IMR-90 (cell line): ENCODE measurements at regions not wholly inside any gene's neighbourhood (a gene's known extent, or its start where the extent isn't known, plus 50 kb on each side); places are given as distances from the start of the nearest gene placed in this dataset.

Experiments used
- ATAC-seq: fragments of 200-7000 bp; cut with Tn5 transposase; 2 replicates; pipeline ENCODE4 v1.9.1; 2020; ENCODE audit warnings: low read depth, mild to moderate bottlenecking, moderate library complexity
- BruUV-seq: library from RNA; stranded (reverse); fragments of 400-500 nt; replicated peaks from 2 replicates; lab custom pipeline; 2021; lab: Mats Ljungman, UMichigan
- CTCF ChIA-PET: fragments of 300-600 bp; formaldehyde crosslinking; extraction: SDS; loops from one replicate; lab custom pipeline; 2021; ENCODE audit warnings: antibody characterized with exemption; lab: Yijun Ruan, JAX
- POLR2A ChIA-PET: fragments of 300-600 bp; sonication (Branson Sonifier 250); formaldehyde crosslinking; loops from one replicate; lab custom pipeline; 2022; ENCODE audit warnings: antibody characterized with exemption; ENCODE audit not compliant: unreplicated experiment; lab: Charles Lee
- DNase-seq: peaks from one replicate; pipeline ENCODE4 v3.0.0; 2013
- H2AFZ ChIP-seq: replicated peaks from 2 replicates; pipeline ENCODE3; 2013; ENCODE audit warnings: low read length, mild to moderate bottlenecking; ENCODE audit not compliant: poor library complexity
- H2AK5ac ChIP-seq: 2 replicates; pipeline ENCODE4 v1.6.1; 2013; ENCODE audit warnings: low read depth, low read length, inconsistent platforms
- H2AK9ac ChIP-seq: replicated peaks from 2 replicates; pipeline ENCODE3; 2013; ENCODE audit warnings: mild to moderate bottlenecking, low read depth, low read length, moderate library complexity; ENCODE audit not compliant: poor library complexity
- H2BK120ac ChIP-seq: 2 replicates; pipeline ENCODE4 v1.6.1; 2013; ENCODE audit warnings: low read depth, low read length, inconsistent platforms
- H2BK15ac ChIP-seq: 3 replicates; pipeline ENCODE4 v1.6.1; 2013; ENCODE audit warnings: low read depth, low read length, inconsistent platforms
- H2BK20ac ChIP-seq: 2 replicates; pipeline ENCODE4 v1.6.1; 2013; ENCODE audit warnings: low read depth, mild to moderate bottlenecking, inconsistent platforms, low read length, moderate library complexity
- H2BK5ac ChIP-seq: 2 replicates; pipeline ENCODE4 v1.6.1; 2013; ENCODE audit warnings: mild to moderate bottlenecking, low read depth, low read length, inconsistent platforms; ENCODE audit not compliant: poor library complexity, severe bottlenecking
- H3K14ac ChIP-seq: replicated peaks from 2 replicates; pipeline ENCODE4 v1.6.1; 2013; ENCODE audit warnings: low read depth, low read length, inconsistent platforms
- H3K18ac ChIP-seq: 2 replicates; pipeline ENCODE4 v1.6.1; 2013; ENCODE audit warnings: low read depth, low read length, control low read depth
- H3K23ac ChIP-seq: 2 replicates; pipeline ENCODE4 v1.6.1; 2013; ENCODE audit warnings: low read depth, low read length, inconsistent platforms
- H3K27ac ChIP-seq: 2 replicates; pipeline ENCODE4 v1.5.1; 2013; ENCODE audit warnings: mild to moderate bottlenecking, control low read depth, low read length; ENCODE audit not compliant: insufficient read depth
- H3K27me3 ChIP-seq: 2 replicates; pipeline ENCODE4 v1.6.1; 2013; ENCODE audit warnings: low read length; ENCODE audit not compliant: control insufficient read depth, insufficient read depth
- H3K36me3 ChIP-seq: 2 replicates; pipeline ENCODE4 v1.6.1; 2013; ENCODE audit warnings: low read length, mixed read lengths; ENCODE audit not compliant: control insufficient read depth, insufficient read depth
- H3K4ac ChIP-seq: 2 replicates; pipeline ENCODE4 v1.6.1; 2013; ENCODE audit warnings: low read depth, low read length, inconsistent platforms
- H3K4me1 ChIP-seq: 2 replicates; pipeline ENCODE4 v1.6.1; 2013; ENCODE audit warnings: low read length, mixed read lengths; ENCODE audit not compliant: control insufficient read depth, insufficient read depth
- H3K4me2 ChIP-seq: 2 replicates; pipeline ENCODE4 v1.6.1; 2013; ENCODE audit warnings: low read depth, mild to moderate bottlenecking, control low read depth, low read length, moderate library complexity
- H3K4me3 ChIP-seq: 2 replicates; pipeline ENCODE4 v1.5.1; 2013; ENCODE audit warnings: low read depth, mild to moderate bottlenecking, control low read depth, low read length, moderate library complexity; ENCODE audit not compliant: insufficient read depth
- H3K56ac ChIP-seq: 2 replicates; pipeline ENCODE4 v1.6.1; 2013; ENCODE audit warnings: low read length, inconsistent platforms; ENCODE audit not compliant: insufficient read depth; ENCODE audit errors: extremely low read depth
- H3K79me1 ChIP-seq, 2 experiments: 2 replicates each; pipeline ENCODE4 v1.6.1; 2013; ENCODE audit warnings: low read length in 2 of 2, inconsistent platforms in 1 of 2, low read depth in 1 of 2
- H3K9ac ChIP-seq: 2 replicates; pipeline ENCODE4 v1.6.1; 2013; ENCODE audit warnings: low read depth, low read length, control low read depth
- H3K9me1 ChIP-seq: 2 replicates; pipeline ENCODE4 v1.6.1; 2013; ENCODE audit warnings: low read length, inconsistent platforms; ENCODE audit not compliant: insufficient read depth
- H3K9me3 ChIP-seq: 2 replicates; pipeline ENCODE4 v1.6.1; 2013; ENCODE audit warnings: low read length; ENCODE audit not compliant: control insufficient read depth, insufficient read depth
- H4K20me1 ChIP-seq: 2 replicates; pipeline ENCODE4 v1.6.1; 2013; ENCODE audit warnings: low read length, inconsistent platforms; ENCODE audit not compliant: insufficient read depth
- H4K5ac ChIP-seq: 2 replicates; pipeline ENCODE4 v1.6.1; 2013; ENCODE audit warnings: mild to moderate bottlenecking, low read depth, low read length, control low read depth
- H4K8ac ChIP-seq, 2 experiments: 2 replicates each; pipeline ENCODE4 v1.6.1; 2013; ENCODE audit warnings: low read depth in 2 of 2, low read length in 2 of 2, control low read depth in 1 of 2, inconsistent platforms in 1 of 2
- H4K91ac ChIP-seq: 2 replicates; pipeline ENCODE4 v1.6.1; 2013; ENCODE audit warnings: low read depth, low read length, inconsistent platforms; ENCODE audit not compliant: insufficient read depth
- BHLHE40 ChIP-seq: fragments of 150-350 bp; IDR thresholded peaks from 2 replicates; pipeline ENCODE4 v1.6.1; 2016; ENCODE audit warnings: mild to moderate bottlenecking, low read depth, low read length
- CHD1 ChIP-seq: IDR thresholded peaks from 2 replicates; pipeline ENCODE4 v1.6.1; 2012; ENCODE audit warnings: low read depth, low read length, improper control_type of control experiment
- CTCF ChIP-seq: conservative IDR thresholded peaks from 2 replicates; pipeline ENCODE4 v1.5.1; 2012; ENCODE audit warnings: mild to moderate bottlenecking, low read depth, low read length, improper control_type of control experiment
- FOS ChIP-seq: fragments of 150-350 bp; IDR thresholded peaks from 2 replicates; pipeline ENCODE4 v1.6.1; 2016; ENCODE audit warnings: low read depth, low read length
- WGBS, 2 experiments: methylation state at CpG; one replicate each; pipeline versions ENCODE4 v1.1.5 to v1.1.7; 2013; ENCODE audit warnings: missing lambda C conversion rate in 2 of 2; ENCODE audit not compliant: insufficient read length in 1 of 2; ENCODE audit errors: extremely low coverage in 2 of 2; 5-methylcytosine and 5-hydroxymethylcytosine counted together
- dilution Hi-C: fragments of 300-500 bp; cut with HindIII; formaldehyde crosslinking; loops from one replicate; pipeline ENCODE4 v1.14.3; 2018; ENCODE audit warnings: low sequenced_read_pairs; ENCODE audit not compliant: unreplicated experiment
- in situ Hi-C: fragments of 300-500 bp; cut with MboI; formaldehyde crosslinking; loops from 3 replicates; pipeline ENCODE4 v1.14.3; 2019; ENCODE audit warnings: low sequenced_read_pairs, inconsistent platforms, mixed read lengths
- intact Hi-C: fragments of 100-400 bp; cut with micrococcal nuclease; formaldehyde crosslinking; loops from 2 replicates; pipeline ENCODE4 v1.10.0; 2022
- TF ChIP-seq, protein P1 (sequence below): fragments of 150-350 bp; IDR thresholded peaks from 2 replicates; pipeline ENCODE4 v1.6.1; 2017; ENCODE audit warnings: mild to moderate bottlenecking, antibody characterized with exemption, low read length, low read depth

DNA sequence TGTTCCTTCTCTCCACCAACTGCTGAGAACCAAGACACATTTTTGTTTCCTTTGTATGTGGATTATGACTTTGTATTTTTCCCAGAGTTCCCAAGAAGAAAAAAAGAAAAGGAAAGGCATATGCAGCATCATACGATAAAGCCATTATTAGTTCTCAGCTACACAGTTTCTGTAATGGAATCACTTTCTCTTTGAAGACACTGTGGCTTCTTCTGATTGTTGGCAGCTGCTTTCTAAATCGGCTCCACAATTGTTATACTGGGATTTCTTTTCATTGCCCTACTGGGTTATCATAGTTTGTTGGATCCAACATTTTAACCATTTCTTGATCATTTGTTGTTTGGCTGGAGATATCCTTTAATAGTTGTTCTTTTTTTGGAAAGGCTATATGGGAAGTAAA is 89.5 kb upstream of the HIVEP3 start:
- Histone ChIP-seq H2BK20ac (no peak overlapping the region), H4K20me1 (no peaks in the 10 kb centered on the region), H3K27me3 (no peaks in the 10 kb centered on the region), H3K14ac (no peak overlapping the region), H4K91ac (no peak overlapping the region), H3K36me3 (no peaks in the 10 kb centered on the region), H3K9me3 (no peaks in the 10 kb centered on the region), H2BK120ac (no peak overlapping the region), H3K4me3 (no peak overlapping the region), H3K4me1 (no peaks in the 10 kb centered on the region), H3K18ac (no peak overlapping the region), H3K4ac (no peak overlapping the region), H2AK5ac (no peak overlapping the region), H4K5ac (no peak overlapping the region), H3K56ac (no peak overlapping the region), H3K23ac (no peak overlapping the region), H3K79me1 (no peaks in the 10 kb centered on the region), H3K27ac (no peak overlapping the region), H3K4me2 (no peak overlapping the region), H3K9me1 (no peaks in the 10 kb centered on the region; the same call in 1 of the 2 replicates), H2AFZ (no peak overlapping the region), H2AK9ac (no peak overlapping the region), H2BK15ac (no peak overlapping the region), H3K9ac (no peak overlapping the region), H4K8ac (no peak overlapping the region), H2BK5ac (no peak overlapping the region)
- no TSS peak for BruUV-seq
- DNase-seq (no peak), ATAC-seq (no peak)
- in situ Hi-C loops (no loop called here), dilution Hi-C loops (no loop called here), intact Hi-C loops (no loop called here)
- TF ChIP-seq CHD1, result no peak
- TF ChIP-seq FOS, result no peak
- TF ChIP-seq, protein P1, sequence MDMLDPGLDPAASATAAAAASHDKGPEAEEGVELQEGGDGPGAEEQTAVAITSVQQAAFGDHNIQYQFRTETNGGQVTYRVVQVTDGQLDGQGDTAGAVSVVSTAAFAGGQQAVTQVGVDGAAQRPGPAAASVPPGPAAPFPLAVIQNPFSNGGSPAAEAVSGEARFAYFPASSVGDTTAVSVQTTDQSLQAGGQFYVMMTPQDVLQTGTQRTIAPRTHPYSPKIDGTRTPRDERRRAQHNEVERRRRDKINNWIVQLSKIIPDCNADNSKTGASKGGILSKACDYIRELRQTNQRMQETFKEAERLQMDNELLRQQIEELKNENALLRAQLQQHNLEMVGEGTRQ, result no peak
- no peak for TF ChIP-seq CTCF
- no peak for TF ChIP-seq BHLHE40
- ChIA-PET POLR2A (no interaction called here), CTCF (no interaction called here)
- WGBS, 2 experiments, result no CpG with 5 or more reads among the region's 2 CpGs
